Stimulated activated CD4-positive, alpha-beta T cell treated with anti-CD3 and anti-CD28 coated beads, Interleukin-15, amount 100 ng/mL, for 48 hours (primary cell): ENCODE measurements at regions not wholly inside any gene's neighbourhood (a gene's known extent, or its start where the extent isn't known, plus 50 kb on each side); places are given as distances from the start of the nearest gene placed in this dataset.

ENCODE experiments used
- DNase-seq, 2 donors: peaks; one replicate each; pipeline ENCODE4 v3.0.0-alpha.2; 2020; ENCODE audit warnings: low read depth in 2 of 2

GRCh38 chr1:105830571-105831146, 1225.8 kb upstream of the PRMT6 start:
- no peak for DNase-seq

- no peak for DNase-seq
Measured at GRCh38 chr1:105838071-105838470, 1218.4 kb upstream of the PRMT6 start.

- no peak for DNase-seq
Measured at GRCh38 chr1:105865546-105865945, 1190.9 kb upstream of the PRMT6 start.

- no peak for DNase-seq
Measured at GRCh38 chr1:105872817-105873216, 1183.7 kb upstream of the PRMT6 start.

- DNase-seq: no peak
Measured at GRCh38 chr1:105874621-105875020, 1181.9 kb upstream of the PRMT6 start.

- DNase-seq: no peak
Measured at GRCh38 chr1:105886309-105886708, 1170.2 kb upstream of the PRMT6 start.

GRCh38 chr1:105891308-105891707, 1165.2 kb upstream of the PRMT6 start:
- DNase-seq: no peak

- no peak for DNase-seq
Measured at GRCh38 chr1:105894006-105894405, 1162.5 kb upstream of the PRMT6 start.

GRCh38 chr1:105909811-105910210, 1146.7 kb upstream of the PRMT6 start:
- no peak for DNase-seq

- DNase-seq: no peak
Measured at GRCh38 chr1:105914403-105914802, 1142.1 kb upstream of the PRMT6 start.

GRCh38 chr1:105934806-105935205, 1121.7 kb upstream of the PRMT6 start:
- DNase-seq: no peak

GRCh38 chr1:105964879-105965278, 1091.6 kb upstream of the PRMT6 start:
- DNase-seq: no peak

- DNase-seq: no peak
Measured at GRCh38 chr1:105997516-105997915, 1059.0 kb upstream of the PRMT6 start.

- DNase-seq: no peak
Measured at GRCh38 chr1:106022312-106022902, 1034.1 kb upstream of the PRMT6 start.

GRCh38 chr1:106027871-106028270, 1028.6 kb upstream of the PRMT6 start:
- DNase-seq: no peak

GRCh38 chr1:106037526-106037925, 1018.9 kb upstream of the PRMT6 start:
- no peak for DNase-seq

- DNase-seq: no peak
Measured at GRCh38 chr1:106038260-106038659, 1018.2 kb upstream of the PRMT6 start.

- DNase-seq: no peak
Measured at GRCh38 chr1:106043971-106044370, 1012.5 kb upstream of the PRMT6 start.

GRCh38 chr1:106047210-106047609, 1009.3 kb upstream of the PRMT6 start:
- no peak for DNase-seq

- no peak for DNase-seq
Measured at GRCh38 chr1:106049595-106049994, 1006.9 kb upstream of the PRMT6 start.

GRCh38 chr1:106055855-106056254, 1000.6 kb upstream of the PRMT6 start:
- no peak for DNase-seq

- no peak for DNase-seq
Measured at GRCh38 chr1:106061586-106062495, 994.6 kb upstream of the PRMT6 start.

GRCh38 chr1:106063510-106063909, 993.0 kb upstream of the PRMT6 start:
- no peak for DNase-seq
